ENCODE measurements at regions not wholly inside any gene's neighbourhood (a gene's known extent, or its start where the extent isn't known, plus 50 kb on each side); places are given as distances from the start of the nearest gene placed in this dataset.

DNA sequence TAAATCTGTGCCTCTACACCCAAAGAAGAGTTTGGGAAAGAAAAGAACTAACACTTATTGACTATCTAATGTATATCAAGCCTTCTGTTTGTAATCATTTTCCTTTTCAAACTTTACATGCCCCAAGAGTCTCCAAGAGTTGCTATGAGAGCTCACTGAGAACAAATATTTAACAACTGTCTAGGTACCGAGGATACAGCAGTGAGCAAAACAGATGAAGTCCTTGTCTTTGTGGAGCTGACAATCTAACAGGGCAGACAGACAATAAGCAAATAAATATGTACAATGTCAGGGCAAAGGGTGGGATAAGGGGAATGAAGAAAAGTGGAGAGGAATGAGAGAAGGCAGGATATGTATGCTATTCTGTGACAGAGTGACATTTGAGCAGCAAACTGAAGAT, 64.8 kb upstream of the KSR1 start:
- TF ChIP-seq, protein P1, sequence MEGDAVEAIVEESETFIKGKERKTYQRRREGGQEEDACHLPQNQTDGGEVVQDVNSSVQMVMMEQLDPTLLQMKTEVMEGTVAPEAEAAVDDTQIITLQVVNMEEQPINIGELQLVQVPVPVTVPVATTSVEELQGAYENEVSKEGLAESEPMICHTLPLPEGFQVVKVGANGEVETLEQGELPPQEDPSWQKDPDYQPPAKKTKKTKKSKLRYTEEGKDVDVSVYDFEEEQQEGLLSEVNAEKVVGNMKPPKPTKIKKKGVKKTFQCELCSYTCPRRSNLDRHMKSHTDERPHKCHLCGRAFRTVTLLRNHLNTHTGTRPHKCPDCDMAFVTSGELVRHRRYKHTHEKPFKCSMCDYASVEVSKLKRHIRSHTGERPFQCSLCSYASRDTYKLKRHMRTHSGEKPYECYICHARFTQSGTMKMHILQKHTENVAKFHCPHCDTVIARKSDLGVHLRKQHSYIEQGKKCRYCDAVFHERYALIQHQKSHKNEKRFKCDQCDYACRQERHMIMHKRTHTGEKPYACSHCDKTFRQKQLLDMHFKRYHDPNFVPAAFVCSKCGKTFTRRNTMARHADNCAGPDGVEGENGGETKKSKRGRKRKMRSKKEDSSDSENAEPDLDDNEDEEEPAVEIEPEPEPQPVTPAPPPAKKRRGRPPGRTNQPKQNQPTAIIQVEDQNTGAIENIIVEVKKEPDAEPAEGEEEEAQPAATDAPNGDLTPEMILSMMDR (IDR thresholded peaks at IDR 0.05; ENCODE audit: low read depth, low read length, missing control alignments) = no peak
- no peak for DNase-seq (ENCODE audit: low read depth)
- no peak overlapping the region for H3K4me3 ChIP-seq (ENCODE audit: low read depth, low read length)

DNA sequence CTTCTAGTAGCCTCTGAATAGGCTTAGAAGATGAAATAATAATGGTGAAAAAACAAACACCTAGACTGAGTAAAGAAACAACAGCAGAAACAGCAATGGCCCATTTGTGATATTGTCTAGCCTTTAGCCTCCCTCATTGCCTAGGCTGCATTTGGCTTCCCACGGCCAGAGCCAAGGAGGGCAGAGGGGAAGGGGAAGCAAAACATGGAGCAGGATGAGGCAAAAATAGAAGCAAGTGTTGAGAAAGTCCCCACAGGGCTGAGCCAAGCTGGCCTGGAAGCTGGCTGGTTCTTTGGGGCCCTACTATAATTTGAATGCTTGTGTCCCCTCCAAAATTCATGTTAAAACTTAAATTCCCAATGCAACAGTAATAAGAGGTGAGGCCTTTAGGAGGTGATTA, 60.2 kb upstream of the KSR1 start:
- DNase-seq (ENCODE audit: low read depth) = no peak
- TF ChIP-seq, protein P1 (IDR thresholded peaks at IDR 0.05; ENCODE audit: low read depth, low read length, missing control alignments) = no peak
- H3K4me3 ChIP-seq (ENCODE audit: low read depth, low read length) = no peak overlapping the region

DNA sequence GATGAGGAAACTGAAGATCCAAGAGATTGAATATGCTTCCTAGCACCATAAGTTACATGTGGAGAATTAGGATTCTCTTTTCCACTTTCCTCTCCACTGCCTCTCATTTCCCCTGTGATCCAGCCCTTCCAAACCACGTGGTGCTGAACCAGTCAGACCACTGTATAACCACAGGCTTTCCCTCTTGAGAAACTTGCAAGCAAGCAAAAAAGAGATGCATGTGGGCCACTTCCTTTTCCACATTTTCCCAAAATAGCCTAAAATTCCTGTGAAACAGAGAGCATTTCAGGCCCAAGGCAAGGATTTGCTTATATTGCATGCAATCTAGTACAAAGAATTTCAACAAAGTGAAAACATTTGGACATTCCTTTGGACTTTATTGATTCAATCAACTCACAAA, 59.3 kb upstream of the KSR1 start:
- H3K4me3 ChIP-seq (ENCODE audit: low read depth, low read length) = no peak overlapping the region
- TF ChIP-seq, protein P1 (IDR thresholded peaks at IDR 0.05; ENCODE audit: low read depth, low read length, missing control alignments) = no peak
- DNase-seq (ENCODE audit: low read depth) = no peak

DNA sequence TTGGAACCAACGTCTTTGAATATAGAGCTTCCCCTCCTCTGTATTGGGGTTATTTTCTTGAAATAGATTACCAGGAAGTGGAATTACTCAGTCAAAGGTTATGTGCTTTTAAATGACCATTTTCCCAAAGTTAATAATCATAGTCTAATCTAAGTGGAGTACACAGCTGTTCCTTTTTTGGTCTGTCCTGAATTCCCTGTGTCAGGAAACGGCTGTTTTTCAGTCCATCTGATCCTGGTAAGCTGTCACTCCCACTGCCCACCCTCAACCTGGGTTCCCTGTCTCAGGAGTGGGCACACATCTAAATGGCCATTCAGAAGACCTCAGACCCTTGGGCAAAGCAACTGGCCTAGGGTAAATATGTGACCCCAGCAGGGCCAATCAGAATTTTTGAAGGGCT, 57.6 kb upstream of the KSR1 start:
- DNase-seq (ENCODE audit: low read depth) = no peak
- no peak overlapping the region for H3K4me3 ChIP-seq (ENCODE audit: low read depth, low read length)
- TF ChIP-seq, protein P1 (IDR thresholded peaks at IDR 0.05; ENCODE audit: low read depth, low read length, missing control alignments) = no peak

DNA sequence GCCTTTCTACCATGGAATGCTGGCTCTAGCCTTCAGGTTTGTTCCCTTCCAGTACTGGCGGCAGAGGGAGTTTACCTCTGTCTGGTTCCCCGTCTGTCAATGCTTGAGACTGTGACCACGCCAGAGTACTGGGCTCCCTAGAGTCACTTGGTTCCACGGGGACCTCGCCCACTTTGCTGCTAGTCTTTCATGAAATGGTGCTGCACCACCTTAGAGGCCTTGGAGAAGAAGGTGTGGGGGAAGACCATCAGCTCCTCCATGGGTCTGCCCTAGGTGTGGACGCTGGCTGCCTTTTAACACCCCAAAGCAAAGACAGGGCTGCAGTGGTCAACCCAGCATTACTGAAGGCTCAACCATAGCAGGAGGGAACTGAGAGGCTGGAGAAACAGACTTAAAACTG, 55.3 kb upstream of the KSR1 start:
- TF ChIP-seq, protein P1 (IDR thresholded peaks at IDR 0.05; ENCODE audit: low read depth, low read length, missing control alignments) = no peak
- H3K4me3 ChIP-seq (ENCODE audit: low read depth, low read length) = no peak overlapping the region
- DNase-seq (ENCODE audit: low read depth) = no peak

DNA sequence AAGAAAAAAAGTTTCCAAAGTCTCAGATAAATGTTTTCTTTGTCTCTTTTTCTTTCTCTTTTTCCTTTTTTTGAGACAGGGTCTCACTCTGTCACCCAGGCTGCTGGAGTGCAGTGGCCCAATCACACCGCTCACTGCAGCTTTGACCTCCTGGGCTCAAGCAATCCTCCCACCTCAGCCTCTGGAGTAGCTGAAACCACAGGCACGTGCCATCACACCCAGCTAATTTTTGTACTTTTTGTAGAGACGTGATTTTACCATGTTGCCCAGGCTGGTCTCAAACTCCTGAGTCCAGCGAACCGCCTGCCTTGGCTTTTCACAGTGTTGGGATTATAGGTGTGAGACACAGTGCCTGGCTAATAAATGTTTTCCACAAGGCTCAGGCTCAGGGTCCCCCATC, 53.3 kb upstream of the KSR1 start:
- TF ChIP-seq, protein P1 (IDR thresholded peaks at IDR 0.05; ENCODE audit: low read depth, low read length, missing control alignments) = no peak
- H3K4me3 ChIP-seq (ENCODE audit: low read depth, low read length) = no peak overlapping the region
- DNase-seq (ENCODE audit: low read depth) = no peak

DNA sequence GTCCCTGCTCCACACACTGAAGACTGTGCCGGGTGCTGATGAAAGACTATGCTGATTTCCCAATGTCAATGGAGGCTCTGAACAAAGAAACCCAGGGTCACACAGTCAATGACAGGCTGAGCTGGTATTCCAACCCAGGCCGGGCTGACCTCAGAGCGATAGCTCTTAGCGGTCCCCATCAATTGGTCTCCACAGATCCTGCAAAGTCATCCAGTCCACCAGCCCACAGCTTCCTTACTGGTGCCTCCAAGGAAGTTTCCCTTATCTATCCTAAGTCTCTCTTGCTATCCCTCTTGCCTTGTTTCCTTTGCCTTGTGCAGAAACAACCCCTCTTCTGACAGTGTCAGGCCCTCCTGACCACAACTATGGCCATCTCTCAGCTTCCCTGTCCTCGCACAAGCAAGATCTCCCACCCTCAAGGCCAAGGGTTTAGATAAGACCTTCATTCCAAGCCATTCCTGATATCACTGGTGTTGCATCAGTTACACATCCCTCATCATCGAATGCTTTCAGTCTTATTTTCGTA, 52.7 kb upstream of the KSR1 start:
- H3K4me3 ChIP-seq (ENCODE audit: low read depth, low read length) = no peak overlapping the region
- no peak for DNase-seq (ENCODE audit: low read depth)
- TF ChIP-seq, protein P1 (IDR thresholded peaks at IDR 0.05; ENCODE audit: low read depth, low read length, missing control alignments) = no peak
